ENCODE measurements at regions not wholly inside any gene's neighbourhood (a gene's known extent, or its start where the extent isn't known, plus 50 kb on each side); places are given as distances from the start of the nearest gene placed in this dataset.

GRCh38 chr1:172907834-172908326 is 142.9 kb downstream of the TNFSF18 start:
- TF ChIP-seq REST (IDR thresholded peaks at IDR 0.05; ENCODE audit: insufficient read depth in 1 of 2, low read depth in 2 of 2, low read length in 2 of 2) (no peak), POLR2AphosphoS5 (IDR thresholded peaks at IDR 0.05; ENCODE audit: low read depth, low read length) (no peak)
